ENCODE measurements at regions not wholly inside any gene's neighbourhood (a gene's known extent, or its start where the extent isn't known, plus 50 kb on each side); places are given as distances from the start of the nearest gene placed in this dataset.

DNA sequence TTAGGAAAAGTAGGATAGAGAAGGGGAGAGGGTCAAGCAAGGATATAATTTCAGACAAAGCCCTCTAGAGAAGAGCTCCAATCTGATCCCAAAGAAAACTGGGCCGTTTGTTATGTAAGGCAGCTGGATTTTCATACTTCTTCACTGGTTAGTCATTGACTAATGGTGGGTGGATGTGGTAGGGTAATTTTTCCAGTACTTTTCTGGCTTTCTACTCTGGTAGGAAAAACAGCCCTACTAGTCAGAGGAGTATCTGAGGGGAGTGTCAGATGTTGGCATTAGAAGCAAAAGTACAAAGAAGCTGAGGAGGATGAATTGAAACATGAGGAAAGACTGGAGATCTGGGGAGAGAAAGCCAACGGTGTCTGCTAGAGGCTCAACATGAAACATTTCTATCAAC is 145.3 kb downstream of the TNFSF18 start:
- DNase-seq (ENCODE audit: low read depth): peak; percentile 34
- TF ChIP-seq, protein P1, sequence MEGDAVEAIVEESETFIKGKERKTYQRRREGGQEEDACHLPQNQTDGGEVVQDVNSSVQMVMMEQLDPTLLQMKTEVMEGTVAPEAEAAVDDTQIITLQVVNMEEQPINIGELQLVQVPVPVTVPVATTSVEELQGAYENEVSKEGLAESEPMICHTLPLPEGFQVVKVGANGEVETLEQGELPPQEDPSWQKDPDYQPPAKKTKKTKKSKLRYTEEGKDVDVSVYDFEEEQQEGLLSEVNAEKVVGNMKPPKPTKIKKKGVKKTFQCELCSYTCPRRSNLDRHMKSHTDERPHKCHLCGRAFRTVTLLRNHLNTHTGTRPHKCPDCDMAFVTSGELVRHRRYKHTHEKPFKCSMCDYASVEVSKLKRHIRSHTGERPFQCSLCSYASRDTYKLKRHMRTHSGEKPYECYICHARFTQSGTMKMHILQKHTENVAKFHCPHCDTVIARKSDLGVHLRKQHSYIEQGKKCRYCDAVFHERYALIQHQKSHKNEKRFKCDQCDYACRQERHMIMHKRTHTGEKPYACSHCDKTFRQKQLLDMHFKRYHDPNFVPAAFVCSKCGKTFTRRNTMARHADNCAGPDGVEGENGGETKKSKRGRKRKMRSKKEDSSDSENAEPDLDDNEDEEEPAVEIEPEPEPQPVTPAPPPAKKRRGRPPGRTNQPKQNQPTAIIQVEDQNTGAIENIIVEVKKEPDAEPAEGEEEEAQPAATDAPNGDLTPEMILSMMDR (IDR thresholded peaks at IDR 0.05; ENCODE audit: insufficient read depth, low read length, poor library complexity, severe bottlenecking): no peak
- H3K4me3 ChIP-seq (ENCODE audit: low read depth, low read length): no peak overlapping the region
- no peaks in the 10 kb centered on the region for H3K27me3 ChIP-seq (ENCODE audit: control insufficient read depth, insufficient read depth, low read length)
- H3K36me3 ChIP-seq (ENCODE audit: control insufficient read depth, insufficient read depth, low read length): no peaks in the 10 kb centered on the region

DNA sequence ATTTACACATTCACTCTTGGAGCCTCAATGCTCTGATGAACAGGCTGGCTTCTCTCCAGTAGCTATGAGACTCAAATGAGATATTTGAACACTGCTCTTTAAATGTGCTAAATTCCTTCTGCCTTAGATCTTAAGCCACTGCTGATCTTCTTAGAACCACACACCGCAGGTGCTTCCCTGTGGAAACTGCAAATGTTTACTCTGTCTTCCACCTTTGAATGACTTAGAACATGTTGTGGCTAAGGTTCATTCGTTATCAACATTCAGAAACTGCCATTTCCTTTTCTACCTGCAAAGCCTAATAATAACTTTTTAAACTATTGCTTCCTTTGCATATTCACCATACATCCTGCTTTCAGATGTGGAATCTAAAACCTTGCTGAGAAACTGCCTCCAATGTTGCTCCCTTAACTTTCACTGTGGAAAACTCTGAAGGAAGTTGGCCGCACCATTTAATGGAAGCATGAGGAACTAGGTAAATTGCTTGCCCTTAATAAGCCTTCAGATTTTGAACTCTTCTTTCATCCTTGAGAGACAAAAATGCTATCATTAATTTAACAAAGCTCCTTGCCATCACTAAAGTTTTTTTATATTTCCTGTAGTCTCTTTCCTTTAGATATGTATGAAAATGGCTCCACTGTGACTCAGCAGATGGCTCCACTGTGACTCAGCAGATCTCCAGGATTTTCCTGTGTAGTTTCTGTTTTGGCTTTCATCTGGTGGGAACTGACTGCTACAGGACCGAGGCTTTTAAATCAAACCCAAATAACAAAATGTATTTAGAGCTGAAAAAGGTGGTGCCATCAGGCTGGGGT is 143.8 kb downstream of the TNFSF18 start:
- TF ChIP-seq, protein P1 (IDR thresholded peaks at IDR 0.05; ENCODE audit: insufficient read depth, low read length, poor library complexity, severe bottlenecking): no peak
- Histone ChIP-seq H3K36me3 (ENCODE audit: control insufficient read depth, insufficient read depth, low read length) (no peaks in the 10 kb centered on the region), H3K4me3 (ENCODE audit: low read depth, low read length) (no peak overlapping the region), H3K27me3 (ENCODE audit: control insufficient read depth, insufficient read depth, low read length) (no peaks in the 10 kb centered on the region)
- DNase-seq (ENCODE audit: low read depth): peak; percentile 97

DNA sequence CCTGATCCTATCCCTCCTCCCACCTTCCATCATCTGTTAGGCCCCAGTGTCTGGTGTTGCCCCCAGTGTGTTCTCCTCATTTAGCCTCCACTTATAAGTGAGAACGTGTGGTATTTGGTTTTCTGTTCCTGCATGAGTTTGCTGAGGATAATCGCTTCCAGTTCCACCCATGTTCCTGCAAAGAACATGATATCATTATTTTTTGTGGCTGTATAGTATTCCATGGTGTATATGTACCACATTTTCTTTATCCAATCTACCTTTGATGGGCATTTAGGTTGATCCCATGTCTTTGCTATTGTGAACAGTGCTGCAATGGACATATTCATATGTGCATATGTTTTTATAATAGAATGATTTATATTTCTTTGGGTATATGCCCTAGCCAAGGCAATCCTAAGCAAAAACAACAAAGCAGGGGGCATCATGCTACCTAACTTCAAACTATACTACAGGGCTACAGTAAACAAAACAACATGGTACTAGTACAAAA is 142.9 kb downstream of the TNFSF18 start:
- Histone ChIP-seq H3K4me3 (ENCODE audit: low read depth, low read length) (no peak overlapping the region), H3K27me3 (ENCODE audit: control insufficient read depth, insufficient read depth, low read length) (no peaks in the 10 kb centered on the region), H3K36me3 (ENCODE audit: control insufficient read depth, insufficient read depth, low read length) (no peaks in the 10 kb centered on the region)
- TF ChIP-seq, protein P1 (IDR thresholded peaks at IDR 0.05; ENCODE audit: insufficient read depth, low read length, poor library complexity, severe bottlenecking): no peak
- DNase-seq (ENCODE audit: low read depth): no peak

DNA sequence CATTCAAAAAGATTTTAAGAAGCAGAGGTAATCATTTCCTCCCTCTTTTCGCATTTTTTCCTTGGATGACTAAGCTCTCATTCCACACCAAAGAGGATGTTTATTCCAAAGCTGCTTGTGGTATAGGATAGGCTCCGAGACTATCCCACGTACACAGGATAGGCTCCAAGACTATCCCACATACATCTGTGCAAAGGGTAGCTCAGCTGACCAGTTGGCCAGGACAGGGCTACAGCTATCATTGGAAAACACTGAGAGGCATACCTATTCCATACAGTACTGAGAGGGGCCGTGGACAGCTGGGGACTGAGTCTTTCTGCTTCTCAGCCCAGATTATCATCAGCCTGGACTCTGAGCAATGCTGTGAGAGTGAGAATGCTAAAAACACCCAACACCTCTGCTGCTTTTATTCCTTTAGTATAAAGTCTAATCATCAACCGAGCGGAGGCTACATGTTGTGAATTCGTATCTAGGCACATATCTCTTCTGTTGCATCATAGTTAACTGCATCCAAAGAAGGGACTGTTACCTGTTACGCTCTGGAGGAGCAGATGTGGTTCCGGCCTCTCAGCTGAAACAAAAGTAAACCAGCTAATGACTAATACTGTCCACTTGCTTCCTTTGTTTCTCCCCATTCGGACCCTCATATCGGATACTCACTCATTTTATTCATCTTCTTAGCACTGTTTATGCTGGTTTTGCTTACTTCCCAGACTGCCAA is 141.0 kb downstream of the TNFSF18 start:
- Histone ChIP-seq H3K36me3 (ENCODE audit: control insufficient read depth, insufficient read depth, low read length) (no peaks in the 10 kb centered on the region), H3K4me3 (ENCODE audit: low read depth, low read length) (no peak overlapping the region), H3K27me3 (ENCODE audit: control insufficient read depth, insufficient read depth, low read length) (no peaks in the 10 kb centered on the region)
- peak; percentile 82 for DNase-seq (ENCODE audit: low read depth)
- TF ChIP-seq, protein P1 (IDR thresholded peaks at IDR 0.05; ENCODE audit: insufficient read depth, low read length, poor library complexity, severe bottlenecking): no peak

DNA sequence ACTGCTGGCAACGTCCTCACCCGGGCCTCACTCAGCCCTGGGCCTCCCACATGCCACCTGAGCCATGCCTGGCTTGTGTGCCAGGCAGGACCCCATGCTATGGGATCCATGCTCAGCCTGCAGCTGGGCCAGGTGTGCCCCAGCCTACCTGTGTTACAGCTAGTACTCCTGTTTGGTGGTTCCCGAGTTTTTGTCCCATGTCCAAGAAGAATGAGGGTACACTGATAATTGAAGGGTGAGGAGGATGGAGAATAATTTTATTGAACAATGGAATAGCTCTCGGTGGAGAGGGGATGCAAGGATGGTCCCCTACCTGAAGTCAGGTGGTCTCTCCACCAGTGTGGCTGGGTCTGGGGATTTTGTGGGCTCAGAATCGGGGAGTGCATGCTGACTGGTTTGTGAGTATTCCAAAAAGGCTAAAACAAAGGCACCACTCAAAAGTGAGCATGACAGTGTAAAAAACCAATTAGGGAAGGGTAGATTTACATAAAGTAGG is 137.9 kb downstream of the TNFSF18 start:
- H3K27me3 ChIP-seq (ENCODE audit: control insufficient read depth, insufficient read depth, low read length): no peaks in the 10 kb centered on the region

More for the DNA sequence above, 137.9 kb downstream of the TNFSF18 start:
- DNase-seq (ENCODE audit: low read depth): no peak
- TF ChIP-seq, protein P1 (IDR thresholded peaks at IDR 0.05; ENCODE audit: insufficient read depth, low read length, poor library complexity, severe bottlenecking): no peak
- Histone ChIP-seq H3K36me3 (ENCODE audit: control insufficient read depth, insufficient read depth, low read length) (no peaks in the 10 kb centered on the region), H3K4me3 (ENCODE audit: low read depth, low read length) (no peak overlapping the region)
